ENCODE measurements at regions not wholly inside any gene's neighbourhood (a gene's known extent, or its start where the extent isn't known, plus 50 kb on each side); places are given as distances from the start of the nearest gene placed in this dataset.

DNA sequence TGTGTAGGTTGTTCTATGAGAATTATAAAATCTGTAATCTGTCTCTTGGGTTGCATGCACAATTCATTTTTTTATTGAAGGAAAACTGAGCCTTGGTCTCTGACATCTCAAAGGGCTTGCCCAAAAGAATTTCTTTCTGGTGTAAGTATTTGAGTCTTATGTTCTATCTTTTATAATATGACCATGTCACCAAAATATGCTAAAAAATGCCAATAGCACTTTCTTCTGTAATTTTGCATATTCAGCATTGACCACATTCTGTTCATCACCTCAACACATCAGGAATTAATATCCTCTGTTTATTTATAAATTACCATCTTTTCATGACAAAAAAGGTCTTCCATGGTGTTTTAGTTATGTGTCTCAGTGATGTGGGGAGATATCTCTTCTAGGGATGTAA is 268.7 kb upstream of the TCF4 start:
- TF ChIP-seq, protein P1, sequence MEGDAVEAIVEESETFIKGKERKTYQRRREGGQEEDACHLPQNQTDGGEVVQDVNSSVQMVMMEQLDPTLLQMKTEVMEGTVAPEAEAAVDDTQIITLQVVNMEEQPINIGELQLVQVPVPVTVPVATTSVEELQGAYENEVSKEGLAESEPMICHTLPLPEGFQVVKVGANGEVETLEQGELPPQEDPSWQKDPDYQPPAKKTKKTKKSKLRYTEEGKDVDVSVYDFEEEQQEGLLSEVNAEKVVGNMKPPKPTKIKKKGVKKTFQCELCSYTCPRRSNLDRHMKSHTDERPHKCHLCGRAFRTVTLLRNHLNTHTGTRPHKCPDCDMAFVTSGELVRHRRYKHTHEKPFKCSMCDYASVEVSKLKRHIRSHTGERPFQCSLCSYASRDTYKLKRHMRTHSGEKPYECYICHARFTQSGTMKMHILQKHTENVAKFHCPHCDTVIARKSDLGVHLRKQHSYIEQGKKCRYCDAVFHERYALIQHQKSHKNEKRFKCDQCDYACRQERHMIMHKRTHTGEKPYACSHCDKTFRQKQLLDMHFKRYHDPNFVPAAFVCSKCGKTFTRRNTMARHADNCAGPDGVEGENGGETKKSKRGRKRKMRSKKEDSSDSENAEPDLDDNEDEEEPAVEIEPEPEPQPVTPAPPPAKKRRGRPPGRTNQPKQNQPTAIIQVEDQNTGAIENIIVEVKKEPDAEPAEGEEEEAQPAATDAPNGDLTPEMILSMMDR (IDR thresholded peaks at IDR 0.05; ENCODE audit: low read length): no peak
- TF ChIP-seq EZH2 (IDR thresholded peaks at IDR 0.05; ENCODE audit: borderline replicate concordance, low read length): no peak

Data from OCI-LY1 (cell line).